ENCODE measurements at regions not wholly inside any gene's neighbourhood (a gene's known extent, or its start where the extent isn't known, plus 50 kb on each side); places are given as distances from the start of the nearest gene placed in this dataset.
"Not testable (repeated sequence)": the region's sequence is repeated elsewhere in the genome, so short reads cannot be mapped to it uniquely, and the experiment has no call there.

- H2AFZ ChIP-seq (ENCODE audit: low read depth, low read length); H3K4me2 ChIP-seq (ENCODE audit: insufficient read depth, low read length); H3K36me3 ChIP-seq (ENCODE audit: insufficient read depth, low read length); H3K27ac ChIP-seq (ENCODE audit: low read length); H3K27me3 ChIP-seq (ENCODE audit: insufficient read depth, low read length, poor library complexity); H3K9me3 ChIP-seq (ENCODE audit: insufficient read depth, low read length, severe bottlenecking); DNase-seq; H3K9ac ChIP-seq (ENCODE audit: low read depth, low read length); H3K79me2 ChIP-seq (ENCODE audit: insufficient read depth, low read length); H4K20me1 ChIP-seq (ENCODE audit: insufficient read depth, low read length); H3K4me3 ChIP-seq (ENCODE audit: low read depth in 1 of 2, low read length in 2 of 2): not testable (repeated sequence)
- peaks cover 15% of the 10 kb centered on the region for H3K4me1 ChIP-seq (ENCODE audit: insufficient read depth, low read length)
- ATAC-seq (ENCODE audit: insufficient read depth, low read depth): peak; percentile 58; the same call in 2 of the 3 replicates
These were observed 157.1 kb downstream of the CCDC74A start for GRCh38 chr2:131684631-131685316.

DNA sequence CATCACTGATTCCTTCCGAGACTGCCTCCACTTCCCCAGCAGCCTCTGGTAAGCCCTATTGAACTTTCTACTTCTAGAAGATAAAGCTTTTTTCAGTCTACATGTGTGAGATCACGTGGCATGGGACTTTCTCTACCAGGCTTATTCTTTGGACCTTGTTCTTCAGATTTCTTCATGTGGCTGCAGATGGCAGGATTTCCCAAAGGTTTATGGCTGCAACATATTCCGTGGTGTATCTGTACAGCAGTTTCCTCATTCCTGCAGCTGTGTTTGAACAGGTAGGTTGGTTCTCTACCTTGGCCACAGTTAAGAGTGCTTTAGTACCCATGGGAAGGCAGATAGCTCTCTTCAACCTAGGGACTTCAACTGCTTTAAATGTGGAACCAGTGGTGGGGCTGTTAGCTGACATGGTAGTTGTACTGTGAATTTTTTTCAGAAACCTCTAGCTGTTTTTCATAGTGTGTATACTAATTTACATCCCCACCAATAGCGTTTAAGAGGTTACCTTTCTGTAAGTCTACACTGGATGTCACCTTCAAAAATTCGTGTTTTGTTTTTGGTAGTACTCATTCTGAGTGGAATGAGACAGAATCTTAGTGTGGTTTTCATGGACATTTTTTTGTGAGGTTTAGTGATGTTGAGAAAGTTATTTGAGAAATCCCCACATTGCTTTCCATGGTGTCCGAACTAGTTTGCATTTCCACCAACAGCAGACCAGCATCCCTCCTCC, 158.6 kb downstream of the CCDC74A start:
- not testable (repeated sequence) for H3K9me3 ChIP-seq (ENCODE audit: insufficient read depth, low read length, severe bottlenecking); H3K4me3 ChIP-seq (ENCODE audit: low read depth in 1 of 2, low read length in 2 of 2); H3K36me3 ChIP-seq (ENCODE audit: insufficient read depth, low read length); H4K20me1 ChIP-seq (ENCODE audit: insufficient read depth, low read length); H3K27ac ChIP-seq (ENCODE audit: low read length); H3K27me3 ChIP-seq (ENCODE audit: insufficient read depth, low read length, poor library complexity); ATAC-seq (ENCODE audit: insufficient read depth, low read depth); H2AFZ ChIP-seq (ENCODE audit: low read depth, low read length); H3K9ac ChIP-seq (ENCODE audit: low read depth, low read length); H3K4me2 ChIP-seq (ENCODE audit: insufficient read depth, low read length); DNase-seq; H3K79me2 ChIP-seq (ENCODE audit: insufficient read depth, low read length)
- peaks cover 15% of the 10 kb centered on the region for H3K4me1 ChIP-seq (ENCODE audit: insufficient read depth, low read length)

DNA sequence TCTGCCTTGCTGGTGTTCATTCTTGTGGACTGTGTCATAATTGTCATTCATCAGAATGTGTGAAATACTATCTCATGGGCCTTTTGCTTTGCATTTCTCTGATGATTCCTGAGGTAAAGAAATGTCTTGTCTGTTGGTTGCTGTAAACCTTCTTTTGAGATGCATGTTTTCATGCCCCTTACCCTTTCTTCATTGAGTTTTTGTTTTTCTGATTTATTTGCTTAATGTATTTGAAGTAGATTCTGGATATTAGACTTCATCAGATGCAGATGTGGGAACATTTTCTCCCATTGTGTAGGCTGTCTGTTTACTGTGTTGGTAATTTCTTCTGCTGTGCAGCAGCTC, 159.2 kb downstream of the CCDC74A start:
- not testable (repeated sequence) for H2AFZ ChIP-seq (ENCODE audit: low read depth, low read length); ATAC-seq (ENCODE audit: insufficient read depth, low read depth); DNase-seq; H3K4me3 ChIP-seq (ENCODE audit: low read depth in 1 of 2, low read length in 2 of 2); H4K20me1 ChIP-seq (ENCODE audit: insufficient read depth, low read length); H3K9me3 ChIP-seq (ENCODE audit: insufficient read depth, low read length, severe bottlenecking); H3K9ac ChIP-seq (ENCODE audit: low read depth, low read length); H3K4me2 ChIP-seq (ENCODE audit: insufficient read depth, low read length); H3K79me2 ChIP-seq (ENCODE audit: insufficient read depth, low read length); H3K27me3 ChIP-seq (ENCODE audit: insufficient read depth, low read length, poor library complexity); H3K27ac ChIP-seq (ENCODE audit: low read length); H3K36me3 ChIP-seq (ENCODE audit: insufficient read depth, low read length)
- peaks cover 15% of the 10 kb centered on the region for H3K4me1 ChIP-seq (ENCODE audit: insufficient read depth, low read length)

GRCh38 chr2:131689066-131689465, 161.4 kb downstream of the CCDC74A start:
- not testable (repeated sequence) for ATAC-seq (ENCODE audit: insufficient read depth, low read depth); H3K9ac ChIP-seq (ENCODE audit: low read depth, low read length); H3K79me2 ChIP-seq (ENCODE audit: insufficient read depth, low read length); H3K36me3 ChIP-seq (ENCODE audit: insufficient read depth, low read length); H4K20me1 ChIP-seq (ENCODE audit: insufficient read depth, low read length); H3K27me3 ChIP-seq (ENCODE audit: insufficient read depth, low read length, poor library complexity); H2AFZ ChIP-seq (ENCODE audit: low read depth, low read length); H3K4me3 ChIP-seq (ENCODE audit: low read depth in 1 of 2, low read length in 2 of 2); DNase-seq; H3K27ac ChIP-seq (ENCODE audit: low read length); H3K9me3 ChIP-seq (ENCODE audit: insufficient read depth, low read length, severe bottlenecking); H3K4me2 ChIP-seq (ENCODE audit: insufficient read depth, low read length)
- H3K4me1 ChIP-seq (ENCODE audit: insufficient read depth, low read length): peaks cover 14% of the 10 kb centered on the region

GRCh38 chr2:131711268-131711667, 183.6 kb downstream of the CCDC74A start:
- H3K27ac ChIP-seq (ENCODE audit: low read length); H3K79me2 ChIP-seq (ENCODE audit: insufficient read depth, low read length); H3K4me2 ChIP-seq (ENCODE audit: insufficient read depth, low read length); DNase-seq; H3K4me1 ChIP-seq (ENCODE audit: insufficient read depth, low read length); H3K4me3 ChIP-seq (ENCODE audit: low read depth in 1 of 2, low read length in 2 of 2); H4K20me1 ChIP-seq (ENCODE audit: insufficient read depth, low read length); H3K9ac ChIP-seq (ENCODE audit: low read depth, low read length); H3K36me3 ChIP-seq (ENCODE audit: insufficient read depth, low read length); H3K9me3 ChIP-seq (ENCODE audit: insufficient read depth, low read length, severe bottlenecking); H2AFZ ChIP-seq (ENCODE audit: low read depth, low read length); ATAC-seq (ENCODE audit: insufficient read depth, low read depth); H3K27me3 ChIP-seq (ENCODE audit: insufficient read depth, low read length, poor library complexity): not testable (repeated sequence)

GRCh38 chr2:131717907-131718306, 190.2 kb downstream of the CCDC74A start:
- H2AFZ ChIP-seq (ENCODE audit: low read depth, low read length); ATAC-seq (ENCODE audit: insufficient read depth, low read depth); H3K4me3 ChIP-seq (ENCODE audit: low read depth in 1 of 2, low read length in 2 of 2); H3K27ac ChIP-seq (ENCODE audit: low read length); H3K36me3 ChIP-seq (ENCODE audit: insufficient read depth, low read length); H3K27me3 ChIP-seq (ENCODE audit: insufficient read depth, low read length, poor library complexity); H3K4me2 ChIP-seq (ENCODE audit: insufficient read depth, low read length); H3K9ac ChIP-seq (ENCODE audit: low read depth, low read length); H3K9me3 ChIP-seq (ENCODE audit: insufficient read depth, low read length, severe bottlenecking); H3K4me1 ChIP-seq (ENCODE audit: insufficient read depth, low read length); H4K20me1 ChIP-seq (ENCODE audit: insufficient read depth, low read length); DNase-seq; H3K79me2 ChIP-seq (ENCODE audit: insufficient read depth, low read length): not testable (repeated sequence)

GRCh38 chr2:131721163-131721562, 193.5 kb downstream of the CCDC74A start:
- not testable (repeated sequence) for H3K9me3 ChIP-seq (ENCODE audit: insufficient read depth, low read length, severe bottlenecking); H4K20me1 ChIP-seq (ENCODE audit: insufficient read depth, low read length); ATAC-seq (ENCODE audit: insufficient read depth, low read depth); H3K4me1 ChIP-seq (ENCODE audit: insufficient read depth, low read length); H3K36me3 ChIP-seq (ENCODE audit: insufficient read depth, low read length); H3K9ac ChIP-seq (ENCODE audit: low read depth, low read length); H2AFZ ChIP-seq (ENCODE audit: low read depth, low read length); H3K27ac ChIP-seq (ENCODE audit: low read length); H3K4me3 ChIP-seq (ENCODE audit: low read depth in 1 of 2, low read length in 2 of 2); DNase-seq; H3K79me2 ChIP-seq (ENCODE audit: insufficient read depth, low read length); H3K27me3 ChIP-seq (ENCODE audit: insufficient read depth, low read length, poor library complexity); H3K4me2 ChIP-seq (ENCODE audit: insufficient read depth, low read length)

DNA sequence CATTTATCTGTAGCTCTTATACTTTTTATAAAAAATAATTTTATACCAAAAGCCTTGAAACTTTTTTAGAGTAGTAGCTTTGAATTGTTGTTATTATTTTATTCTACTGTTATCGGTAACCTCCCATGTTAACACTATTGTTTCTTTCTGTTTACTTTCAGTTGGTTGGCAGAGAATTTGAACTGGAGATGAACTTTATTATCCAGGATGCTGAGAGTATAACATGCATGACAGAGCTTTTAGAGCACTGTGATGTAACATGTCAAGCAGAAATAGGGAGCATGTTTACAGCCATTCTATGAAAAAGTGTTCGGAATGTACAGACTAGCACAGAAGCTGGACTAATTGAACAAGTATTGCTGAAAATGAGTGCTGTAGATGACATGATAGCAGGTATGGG, 194.6 kb downstream of the CCDC74A start:
- H3K9ac ChIP-seq (ENCODE audit: low read depth, low read length); H3K27ac ChIP-seq (ENCODE audit: low read length); DNase-seq; ATAC-seq (ENCODE audit: insufficient read depth, low read depth); H3K9me3 ChIP-seq (ENCODE audit: insufficient read depth, low read length, severe bottlenecking); H2AFZ ChIP-seq (ENCODE audit: low read depth, low read length); H3K27me3 ChIP-seq (ENCODE audit: insufficient read depth, low read length, poor library complexity); H3K36me3 ChIP-seq (ENCODE audit: insufficient read depth, low read length); H4K20me1 ChIP-seq (ENCODE audit: insufficient read depth, low read length); H3K4me3 ChIP-seq (ENCODE audit: low read depth in 1 of 2, low read length in 2 of 2); H3K4me1 ChIP-seq (ENCODE audit: insufficient read depth, low read length); H3K79me2 ChIP-seq (ENCODE audit: insufficient read depth, low read length); H3K4me2 ChIP-seq (ENCODE audit: insufficient read depth, low read length): not testable (repeated sequence)

All from DND-41 (cell line).